GM12878 (cell line): ENCODE measurements at regions not wholly inside any gene's neighbourhood (a gene's known extent, or its start where the extent isn't known, plus 50 kb on each side); places are given as distances from the start of the nearest gene placed in this dataset.

Experiments
- ATAC-seq: fragments of 200-7000 bp; cut with Tn5 transposase; 3 replicates; pipeline ENCODE4 v1.9.1; 2020; ENCODE audit warnings: mild to moderate bottlenecking, moderate library complexity
- BruUV-seq: library from RNA; stranded (reverse); fragments of 400-500 nt; replicated peaks from 2 replicates; lab custom pipeline; 2021; lab: Mats Ljungman, UMichigan
- CTCF ChIA-PET: fragments of 300-600 bp; sonication (Branson Sonifier 250); formaldehyde crosslinking; extraction: SDS; loops from one replicate; lab custom pipeline; 2021; ENCODE audit warnings: inconsistent platforms; lab: Yijun Ruan, JAX
- POLR2A ChIA-PET: fragments of 350-600 bp; formaldehyde crosslinking; extraction: SDS; loops from one replicate; lab custom pipeline; 2021; ENCODE audit warnings: inconsistent platforms; lab: Charles Lee
- RAD21 ChIA-PET: fragments of 300-600 bp; sonication (Branson Sonifier 250); formaldehyde crosslinking; loops from one replicate; lab custom pipeline; 2023; ENCODE audit warnings: antibody characterized with exemption; ENCODE audit not compliant: unreplicated experiment; lab: Charles Lee
- SMC1A ChIA-PET: fragments of 300-600 bp; sonication (Branson Sonifier 250); formaldehyde crosslinking; loops from one replicate; lab custom pipeline; 2023; ENCODE audit not compliant: unreplicated experiment, uncharacterized antibody; lab: Charles Lee
- DNase-seq: peaks from one replicate; pipeline ENCODE4 v3.0.0-alpha.2; 2011; ENCODE audit warnings: low read depth, low spot score
- FAIRE-seq: peaks from 3 replicates; lab custom pipeline; 2011; peaks lifted over from hg19 to GRCh38; lab: Jason Lieb, UNC
- H2AFZ ChIP-seq: 2 replicates; pipeline ENCODE4 v1.6.0; 2011; ENCODE audit warnings: low read depth, low read length, control low read depth; ENCODE audit not compliant: control insufficient read depth
- H3K27ac ChIP-seq: 2 replicates; pipeline ENCODE4 v1.5.1; 2011; ENCODE audit warnings: control low read depth; ENCODE audit not compliant: control insufficient read depth, insufficient read depth
- H3K27me3 ChIP-seq, 2 experiments: replicated peaks in 1 of 2; 2 replicates each; pipeline versions ENCODE4 v1.6.0 to v1.6.1; 2011; ENCODE audit warnings: low read length in 1 of 2; ENCODE audit not compliant: control insufficient read depth in 2 of 2, insufficient read depth in 2 of 2
- H3K36me3 ChIP-seq, 2 experiments: 2 replicates each; pipeline ENCODE4 v1.5.1; 2011; ENCODE audit warnings: low read length in 1 of 2; ENCODE audit not compliant: control insufficient read depth in 2 of 2, insufficient read depth in 2 of 2
- H3K4me1 ChIP-seq: 2 replicates; pipeline ENCODE4 v1.6.1; 2011; ENCODE audit warnings: mild to moderate bottlenecking, low read length, moderate library complexity, mixed read lengths; ENCODE audit not compliant: control insufficient read depth, insufficient read depth
- H3K4me2 ChIP-seq: 2 replicates; pipeline ENCODE4 v1.6.0; 2011; ENCODE audit warnings: control low read depth; ENCODE audit not compliant: control insufficient read depth, insufficient read depth
- H3K4me3 ChIP-seq: fragments of 200-600 bp; sonication (generic); 2 replicates; pipeline ENCODE4 v1.5.1; 2016
- H3K79me2 ChIP-seq: 2 replicates; pipeline ENCODE4 v1.6.0; 2011; ENCODE audit warnings: low read length; ENCODE audit not compliant: control insufficient read depth, insufficient read depth
- H3K9ac ChIP-seq: 2 replicates; pipeline ENCODE4 v1.8.0; 2011; ENCODE audit warnings: low read length, control low read depth, mixed read lengths; ENCODE audit not compliant: control insufficient read depth, insufficient read depth
- H3K9me3 ChIP-seq: replicated peaks from 3 replicates; pipeline ENCODE4 v1.5.1; 2011; ENCODE audit warnings: mild to moderate bottlenecking, low read length; ENCODE audit not compliant: control insufficient read depth, insufficient read depth
- H4K20me1 ChIP-seq: 2 replicates; pipeline ENCODE4 v1.6.0; 2011; ENCODE audit not compliant: control insufficient read depth, insufficient read depth
- CHD1 ChIP-seq: IDR thresholded peaks from 2 replicates; pipeline ENCODE4 v1.6.1; 2012; ENCODE audit warnings: low read depth, low read length, improper control_type of control experiment
- CHD2 ChIP-seq: IDR thresholded peaks from 2 replicates; pipeline ENCODE4 v1.6.1; 2011; ENCODE audit warnings: low read depth, low read length, improper control_type of control experiment, borderline replicate concordance
- CTCF ChIP-seq, 3 experiments: IDR thresholded peaks in 2 of 3; conservative IDR thresholded peaks in 1 of 3; 2 replicates each; pipeline ENCODE4 v1.5.1; 2011; ENCODE audit warnings: low read depth in 3 of 3, low read length in 3 of 3, mild to moderate bottlenecking in 3 of 3, control low read depth in 2 of 3, moderate library complexity in 2 of 3, inconsistent platforms in 1 of 3, mixed read lengths in 1 of 3; ENCODE audit not compliant: control insufficient read depth in 2 of 3, insufficient read depth in 1 of 3; ENCODE audit errors: extremely low read depth in 1 of 3
- CUX1 ChIP-seq: IDR thresholded peaks from 2 replicates; pipeline ENCODE4 v1.6.1; 2012; ENCODE audit warnings: improper control_type of control experiment, low read depth, low read length; ENCODE audit not compliant: insufficient replicate concordance
- MXI1 ChIP-seq: fragments of 150-350 bp; IDR thresholded peaks from 2 replicates; pipeline ENCODE4 v1.6.1; 2011; ENCODE audit warnings: low read depth, mild to moderate bottlenecking, inconsistent platforms, low read length, improper control_type of control experiment
- NBN ChIP-seq: fragments of 450-650 bp; IDR thresholded peaks from 2 replicates; pipeline ENCODE4 v1.6.1; 2016
- NR2C1 ChIP-seq: fragments of 450-650 bp; IDR thresholded peaks from 2 replicates; pipeline ENCODE4 v1.6.1; 2017; ENCODE audit warnings: antibody characterized with exemption, mild to moderate bottlenecking, moderate library complexity
- RELA ChIP-seq: fragments of 450-650 bp; IDR thresholded peaks from 2 replicates; pipeline ENCODE4 v1.8.0; 2014; ENCODE audit warnings: borderline replicate concordance; ENCODE audit not compliant: partially characterized antibody
- RUNX3 ChIP-seq: IDR thresholded peaks from 2 replicates; pipeline ENCODE4 v1.6.1; 2012; ENCODE audit warnings: low read length, inconsistent platforms
- SP1 ChIP-seq: IDR thresholded peaks from one replicate; pipeline ENCODE4 v1.6.1; 2011; ENCODE audit warnings: low read depth, low read length
- YBX1 ChIP-seq: fragments of 450-650 bp; IDR thresholded peaks from 2 replicates; pipeline ENCODE4 v1.6.1; 2016; ENCODE audit warnings: antibody characterized with exemption
- WGBS: methylation state at CpG from one replicate; pipeline ENCODE4 v1.1.6; 2016; ENCODE audit warnings: low lambda C conversion rate; ENCODE audit not compliant: insufficient replicate concordance, insufficient coverage; ENCODE audit errors: missing lambda C conversion rate; 5-methylcytosine and 5-hydroxymethylcytosine counted together
- in situ Hi-C: fragments of 300-500 bp; cut with MboI; formaldehyde crosslinking; loops from 9 replicates; pipeline ENCODE4 v1.14.3; 2018; ENCODE audit warnings: mixed read lengths
- intact Hi-C: fragments of 100-400 bp; cut with micrococcal nuclease; formaldehyde crosslinking; loops from one replicate; pipeline ENCODE4 v1.14.2; 2022; ENCODE audit not compliant: unreplicated experiment
- TF ChIP-seq, protein P1 (sequence below): fragments of 150-350 bp; IDR thresholded peaks from 2 replicates; pipeline ENCODE4 v1.6.1; 2014; ENCODE audit warnings: mild to moderate bottlenecking, low read depth, low read length

DNA sequence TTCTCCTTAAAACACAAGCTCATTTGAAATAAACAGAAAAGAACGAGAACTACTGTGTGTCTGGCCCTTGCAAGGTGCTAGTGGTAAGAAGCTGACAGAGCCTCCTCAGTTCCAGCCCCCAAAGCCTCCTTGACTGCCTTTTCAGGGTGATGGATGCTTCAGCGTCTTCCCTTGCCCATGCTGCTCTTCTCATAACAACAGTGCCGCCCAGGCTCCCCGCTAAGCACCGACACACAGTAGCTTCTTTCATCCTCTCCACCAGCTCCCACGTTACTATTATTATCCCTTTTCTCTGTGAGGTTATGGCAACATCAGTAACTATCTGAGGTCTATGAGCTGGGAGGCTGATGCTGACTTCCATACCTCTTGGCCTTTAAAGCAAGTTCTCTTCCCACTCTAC lies 418.6 kb downstream of the TSN start:
- CTCF ChIA-PET = interaction anchor here (0.9 to 1.2 kb wide), 3 partner anchors 29 to 41 kb away, joined by 3 read pairs; no protein-coding TSS in a partner anchor
- intact Hi-C loops (no loop called here), in situ Hi-C loops (no loop called here)
- Histone ChIP-seq H3K4me2 (no peak overlapping the region), H4K20me1 (no peaks in the 10 kb centered on the region), H3K36me3 (no peaks in the 10 kb centered on the region), H3K4me1 (no peaks in the 10 kb centered on the region), H3K27ac (no peak overlapping the region), H3K27me3 (no peaks in the 10 kb centered on the region), H3K9me3 (no peaks in the 10 kb centered on the region), H2AFZ (no peak overlapping the region), H3K79me2 (no peaks in the 10 kb centered on the region), H3K4me3 (no peak overlapping the region), H3K9ac (no peak overlapping the region)
- FAIRE-seq (no peak), DNase-seq (no peak), ATAC-seq (no peak)
- no TSS peak for BruUV-seq
- TF ChIP-seq NR2C1 = no peak
- TF ChIP-seq CUX1 = no peak
- TF ChIP-seq RUNX3 = no peak
- no peak for TF ChIP-seq CHD2
- no peak for TF ChIP-seq MXI1
- no peak for TF ChIP-seq SP1
- TF ChIP-seq, protein P1, sequence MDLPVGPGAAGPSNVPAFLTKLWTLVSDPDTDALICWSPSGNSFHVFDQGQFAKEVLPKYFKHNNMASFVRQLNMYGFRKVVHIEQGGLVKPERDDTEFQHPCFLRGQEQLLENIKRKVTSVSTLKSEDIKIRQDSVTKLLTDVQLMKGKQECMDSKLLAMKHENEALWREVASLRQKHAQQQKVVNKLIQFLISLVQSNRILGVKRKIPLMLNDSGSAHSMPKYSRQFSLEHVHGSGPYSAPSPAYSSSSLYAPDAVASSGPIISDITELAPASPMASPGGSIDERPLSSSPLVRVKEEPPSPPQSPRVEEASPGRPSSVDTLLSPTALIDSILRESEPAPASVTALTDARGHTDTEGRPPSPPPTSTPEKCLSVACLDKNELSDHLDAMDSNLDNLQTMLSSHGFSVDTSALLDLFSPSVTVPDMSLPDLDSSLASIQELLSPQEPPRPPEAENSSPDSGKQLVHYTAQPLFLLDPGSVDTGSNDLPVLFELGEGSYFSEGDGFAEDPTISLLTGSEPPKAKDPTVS = no peak
- TF ChIP-seq CTCF (IDR thresholded peaks at IDR 0.05 in 2 of 3, conservative IDR thresholded peaks at IDR 0.05 in 1 of 3; ENCODE audit: control insufficient read depth in 2 of 3, extremely low read depth in 1 of 3, insufficient read depth in 1 of 3, low read depth in 3 of 3, low read length in 3 of 3) = no peak
- TF ChIP-seq NBN = no peak
- TF ChIP-seq CHD1 = no peak
- no peak for TF ChIP-seq YBX1
- no peak for TF ChIP-seq RELA
- RAD21 ChIA-PET = no interaction called here
- SMC1A ChIA-PET = interaction anchor here (1.0 to 1.2 kb wide), 2 partner anchors 10 to 12 kb away, joined by 3 to 5 read pairs; no protein-coding TSS in a partner anchor
- 31% methylated on average over 6 of the region's 6 CpGs for WGBS
- POLR2A ChIA-PET = no interaction called here
